ENCODE measurements at regions not wholly inside any gene's neighbourhood (a gene's known extent, or its start where the extent isn't known, plus 50 kb on each side); places are given as distances from the start of the nearest gene placed in this dataset.

DNA sequence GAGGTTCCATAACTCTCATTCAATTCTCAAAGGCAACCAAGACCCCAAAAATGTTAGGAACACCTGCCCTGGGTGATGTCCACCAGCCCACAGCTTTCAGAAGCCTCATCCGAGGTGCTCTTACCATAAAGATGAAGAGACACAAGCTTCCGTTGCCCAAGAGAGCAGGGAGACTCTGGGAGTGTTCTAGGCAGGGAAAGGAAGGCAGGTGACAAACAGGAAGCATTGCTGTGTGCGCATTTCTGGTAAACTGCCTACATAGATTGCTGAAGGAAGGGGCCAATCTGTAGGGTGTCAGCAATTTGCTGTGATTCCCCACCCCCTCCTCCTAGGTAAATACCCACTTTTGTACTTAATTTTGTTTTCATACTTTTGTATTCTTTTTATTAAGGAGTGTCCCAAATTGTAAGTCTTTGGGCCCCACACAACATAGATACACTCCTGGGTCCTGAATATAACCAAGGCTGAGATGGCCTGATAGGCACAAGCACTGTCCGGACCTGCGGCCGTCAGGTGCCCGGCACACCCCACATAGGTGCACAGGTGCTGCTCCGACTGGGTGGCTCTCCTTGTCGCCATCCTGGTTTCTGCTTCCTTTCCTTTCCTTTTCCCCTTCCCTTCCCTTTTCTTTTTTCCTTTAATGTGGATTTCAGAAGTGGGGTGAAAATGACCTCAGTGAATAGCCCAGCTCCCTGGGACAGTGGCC, 51.4 kb upstream of the SMNDC1 start (continued):
- TF ChIP-seq, protein P1, sequence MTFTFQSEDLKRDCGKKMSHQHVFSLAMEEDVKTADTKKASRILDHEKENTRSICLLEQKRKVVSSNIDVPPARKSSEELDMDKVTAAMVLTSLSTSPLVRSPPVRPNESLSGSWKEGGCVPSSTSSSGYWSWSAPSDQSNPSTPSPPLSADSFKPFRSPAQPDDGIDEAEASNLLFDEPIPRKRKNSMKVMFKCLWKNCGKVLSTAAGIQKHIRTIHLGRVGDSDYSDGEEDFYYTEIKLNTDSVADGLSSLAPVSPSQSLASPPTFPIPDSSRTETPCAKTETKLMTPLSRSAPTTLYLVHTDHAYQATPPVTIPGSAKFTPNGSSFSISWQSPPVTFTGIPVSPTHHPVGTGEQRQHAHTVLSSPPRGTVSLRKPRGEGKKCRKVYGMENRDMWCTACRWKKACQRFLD (tag by site-specific recombination; IDR thresholded peaks at IDR 0.05), result no peak
- TF ChIP-seq ZNF394 (tag by site-specific recombination; IDR thresholded peaks at IDR 0.05; ENCODE audit: borderline replicate concordance) (no peak), ZNF654 (tag by site-specific recombination; IDR thresholded peaks at IDR 0.05; ENCODE audit: low read depth) (no peak), OSR2 (tag by site-specific recombination; IDR thresholded peaks at IDR 0.05) (no peak), ZNF280C (tag by site-specific recombination; IDR thresholded peaks at IDR 0.05) (no peak), ZNF155 (tag by site-specific recombination; IDR thresholded peaks at IDR 0.05) (no peak), ZNF791 (tag by site-specific recombination; IDR thresholded peaks at IDR 0.05) (no peak), ZXDB (tag by site-specific recombination; IDR thresholded peaks at IDR 0.05) (no peak)
- TF ChIP-seq, protein P2, sequence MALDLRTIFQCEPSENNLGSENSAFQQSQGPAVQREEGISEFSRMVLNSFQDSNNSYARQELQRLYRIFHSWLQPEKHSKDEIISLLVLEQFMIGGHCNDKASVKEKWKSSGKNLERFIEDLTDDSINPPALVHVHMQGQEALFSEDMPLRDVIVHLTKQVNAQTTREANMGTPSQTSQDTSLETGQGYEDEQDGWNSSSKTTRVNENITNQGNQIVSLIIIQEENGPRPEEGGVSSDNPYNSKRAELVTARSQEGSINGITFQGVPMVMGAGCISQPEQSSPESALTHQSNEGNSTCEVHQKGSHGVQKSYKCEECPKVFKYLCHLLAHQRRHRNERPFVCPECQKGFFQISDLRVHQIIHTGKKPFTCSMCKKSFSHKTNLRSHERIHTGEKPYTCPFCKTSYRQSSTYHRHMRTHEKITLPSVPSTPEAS (tag by site-specific recombination; IDR thresholded peaks at IDR 0.05), result no peak

DNA sequence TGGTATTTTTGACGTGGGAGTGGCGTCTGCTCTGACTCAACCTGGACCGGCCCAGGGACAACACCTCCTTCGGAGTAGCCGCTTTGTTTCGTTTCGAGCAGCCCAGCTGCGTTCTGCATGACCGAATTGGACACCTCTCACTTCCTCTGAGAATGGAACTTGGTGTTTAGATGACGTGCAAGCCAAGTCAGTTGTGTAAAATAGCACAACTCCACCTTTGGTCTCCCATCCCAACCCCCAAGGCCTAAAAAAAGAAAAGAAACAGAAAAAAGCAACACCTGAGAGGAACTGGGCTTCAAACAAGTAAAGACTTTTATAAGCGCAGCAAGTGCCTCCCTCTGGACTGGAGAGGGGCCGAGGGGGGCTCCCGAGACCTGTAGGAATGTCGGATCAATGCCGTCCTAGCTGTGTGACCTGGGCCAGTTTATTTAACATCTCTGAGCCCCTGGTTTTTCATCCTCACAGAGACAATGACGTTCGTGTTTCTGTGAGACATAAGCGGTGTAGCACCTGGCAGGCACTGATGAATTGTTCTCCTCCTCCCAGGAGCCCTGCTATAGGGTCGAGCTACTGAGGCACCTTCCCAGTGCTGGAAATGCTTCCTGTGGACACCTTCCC, 52.0 kb upstream of the SMNDC1 start:
- H3K4me1 ChIP-seq (ENCODE audit: control insufficient read depth, insufficient read depth, low read length), result no peaks in the 10 kb centered on the region
- H3K36me3 ChIP-seq (ENCODE audit: control insufficient read depth in 2 of 2, insufficient read depth in 1 of 2, low read length in 2 of 2), result no peaks in the 10 kb centered on the region
- no peaks in the 10 kb centered on the region for H3K9me3 ChIP-seq (ENCODE audit: control insufficient read depth, insufficient read depth, low read depth, low read length)
- ChIA-PET POLR2A (no interaction called here), CTCF (interaction anchor here (0.6 to 4.2 kb wide), 6 partner anchors 9 to 944 kb away, joined by 3 to 25 read pairs (median 4); no protein-coding TSS in a partner anchor)
- H3K27ac ChIP-seq (ENCODE audit: extremely low read depth, low read depth, low read length), result no peak overlapping the region
- H3K4me3 ChIP-seq (ENCODE audit: low read depth, low read length), result no peak overlapping the region
- TF ChIP-seq EGR2 (tag by site-specific recombination; IDR thresholded peaks at IDR 0.05; ENCODE audit: low read depth) (0 out of 2 replicates have a peak, but pooled peaks have one; percentile 6), ZNF843 (tag by site-specific recombination; IDR thresholded peaks at IDR 0.05) (no peak), ZNF266 (tag by site-specific recombination; IDR thresholded peaks at IDR 0.05; ENCODE audit: low read depth) (no peak), ZNF433 (tag by site-specific recombination; IDR thresholded peaks at IDR 0.05; ENCODE audit: low read depth) (no peak)

- CTCF ChIA-PET, result interaction anchor here (0.6 to 1.4 kb wide), 5 partner anchors 9 to 944 kb away, joined by 3 to 4 read pairs (median 3); no protein-coding TSS in a partner anchor
- no peak overlapping the region for H3K27ac ChIP-seq (ENCODE audit: extremely low read depth, low read depth, low read length)
- H3K4me3 ChIP-seq (ENCODE audit: low read depth, low read length), result no peak overlapping the region
- no peaks in the 10 kb centered on the region for H3K36me3 ChIP-seq (ENCODE audit: control insufficient read depth in 2 of 2, insufficient read depth in 1 of 2, low read length in 2 of 2)
- H3K9me3 ChIP-seq (ENCODE audit: control insufficient read depth, insufficient read depth, low read depth, low read length), result no peaks in the 10 kb centered on the region
- POLR2A ChIA-PET, result no interaction called here
- no peaks in the 10 kb centered on the region for H3K4me1 ChIP-seq (ENCODE audit: control insufficient read depth, insufficient read depth, low read length)
- TF ChIP-seq SCRT1 (tag by site-specific recombination; IDR thresholded peaks at IDR 0.05; ENCODE audit: borderline replicate concordance) (no peak), ZNF529 (tag by site-specific recombination; IDR thresholded peaks at IDR 0.05; ENCODE audit: insufficient replicate concordance) (no peak), ZFHX2 (tag by site-specific recombination; conservative IDR thresholded peaks at IDR 0.05) (peak; percentile 34), EGR2 (tag by site-specific recombination; IDR thresholded peaks at IDR 0.05; ENCODE audit: low read depth) (peak; percentile 54)
- TF ChIP-seq, protein P3, sequence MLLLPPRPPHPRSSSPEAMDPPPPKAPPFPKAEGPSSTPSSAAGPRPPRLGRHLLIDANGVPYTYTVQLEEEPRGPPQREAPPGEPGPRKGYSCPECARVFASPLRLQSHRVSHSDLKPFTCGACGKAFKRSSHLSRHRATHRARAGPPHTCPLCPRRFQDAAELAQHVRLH (tag by site-specific recombination; IDR thresholded peaks at IDR 0.05), result no peak
Measured at GRCh38 chr10:110357252-110357780, 52.6 kb upstream of the SMNDC1 start.
